ENCODE measurements at regions not wholly inside any gene's neighbourhood (a gene's known extent, or its start where the extent isn't known, plus 50 kb on each side); places are given as distances from the start of the nearest gene placed in this dataset.

GRCh38 chr4:10960389-10960788, 275.8 kb upstream of the CLNK start:
- H3K27ac ChIP-seq: no peak overlapping the region
- H3K4me1 ChIP-seq: no peaks in the 10 kb centered on the region
- 60 to 69% methylated on average over 5 of the region's 5 CpGs for WGBS, 2 donors (ENCODE audit: low coverage in 1 of 2)
- H3K36me3 ChIP-seq: no peaks in the 10 kb centered on the region
- H3K27me3 ChIP-seq: no peaks in the 10 kb centered on the region
- H3K9me3 ChIP-seq: no peaks in the 10 kb centered on the region
- no peak overlapping the region for H3K4me3 ChIP-seq
- no peak for ATAC-seq
- TF ChIP-seq POLR2A (IDR thresholded peaks at IDR 0.05) (no peak), CTCF (IDR thresholded peaks at IDR 0.05) (no peak), EP300 (IDR thresholded peaks at IDR 0.05) (no peak), POLR2AphosphoS5 (IDR thresholded peaks at IDR 0.05) (no peak)

- 35 to 50% methylated on average over 1 of the region's 1 CpG for WGBS, 2 donors (ENCODE audit: low coverage in 1 of 2)
- TF ChIP-seq POLR2A (IDR thresholded peaks at IDR 0.05) (no peak), CTCF (IDR thresholded peaks at IDR 0.05) (no peak), EP300 (IDR thresholded peaks at IDR 0.05) (no peak), POLR2AphosphoS5 (IDR thresholded peaks at IDR 0.05) (no peak)
- ATAC-seq: no peak
- Histone ChIP-seq H3K27me3 (no peaks in the 10 kb centered on the region), H3K9me3 (no peaks in the 10 kb centered on the region), H3K36me3 (no peaks in the 10 kb centered on the region), H3K4me1 (no peaks in the 10 kb centered on the region), H3K4me3 (no peak overlapping the region), H3K27ac (no peak overlapping the region)
Measured at GRCh38 chr4:10959586-10959985, 275.0 kb upstream of the CLNK start.

GRCh38 chr4:10958226-10958856, 273.8 kb upstream of the CLNK start:
- TF ChIP-seq POLR2AphosphoS5 (IDR thresholded peaks at IDR 0.05): no peak
- no peak for TF ChIP-seq POLR2A (IDR thresholded peaks at IDR 0.05)
- TF ChIP-seq EP300 (IDR thresholded peaks at IDR 0.05): no peak
- TF ChIP-seq CTCF (IDR thresholded peaks at IDR 0.05): no peak
- H3K9me3 ChIP-seq: no peaks in the 10 kb centered on the region
- no peaks in the 10 kb centered on the region for H3K27me3 ChIP-seq
- H3K4me1 ChIP-seq: no peaks in the 10 kb centered on the region
- WGBS, 2 donors (ENCODE audit: low coverage in 1 of 2): 70 to 75% methylated on average over 3 to 5 of the region's 5 CpGs
- H3K27ac ChIP-seq: no peak overlapping the region
- ATAC-seq: no peak
- no peaks in the 10 kb centered on the region for H3K36me3 ChIP-seq
- no peak overlapping the region for H3K4me3 ChIP-seq

- Histone ChIP-seq H3K4me1 (no peaks in the 10 kb centered on the region), H3K4me3 (no peak overlapping the region), H3K36me3 (no peaks in the 10 kb centered on the region), H3K27me3 (no peaks in the 10 kb centered on the region), H3K27ac (no peak overlapping the region), H3K9me3 (no peaks in the 10 kb centered on the region)
- whole genome bisulfite sequencing, 2 donors (ENCODE audit: low coverage in 1 of 2): 64 to 95% methylated on average over 2 of the region's 2 CpGs
- ATAC-seq: no peak
- no peak for TF ChIP-seq CTCF (IDR thresholded peaks at IDR 0.05)
- TF ChIP-seq EP300 (IDR thresholded peaks at IDR 0.05): no peak
- no peak for TF ChIP-seq POLR2AphosphoS5 (IDR thresholded peaks at IDR 0.05)
- TF ChIP-seq POLR2A (IDR thresholded peaks at IDR 0.05): no peak
Measured at GRCh38 chr4:10951306-10951705, 266.7 kb upstream of the CLNK start.

DNA sequence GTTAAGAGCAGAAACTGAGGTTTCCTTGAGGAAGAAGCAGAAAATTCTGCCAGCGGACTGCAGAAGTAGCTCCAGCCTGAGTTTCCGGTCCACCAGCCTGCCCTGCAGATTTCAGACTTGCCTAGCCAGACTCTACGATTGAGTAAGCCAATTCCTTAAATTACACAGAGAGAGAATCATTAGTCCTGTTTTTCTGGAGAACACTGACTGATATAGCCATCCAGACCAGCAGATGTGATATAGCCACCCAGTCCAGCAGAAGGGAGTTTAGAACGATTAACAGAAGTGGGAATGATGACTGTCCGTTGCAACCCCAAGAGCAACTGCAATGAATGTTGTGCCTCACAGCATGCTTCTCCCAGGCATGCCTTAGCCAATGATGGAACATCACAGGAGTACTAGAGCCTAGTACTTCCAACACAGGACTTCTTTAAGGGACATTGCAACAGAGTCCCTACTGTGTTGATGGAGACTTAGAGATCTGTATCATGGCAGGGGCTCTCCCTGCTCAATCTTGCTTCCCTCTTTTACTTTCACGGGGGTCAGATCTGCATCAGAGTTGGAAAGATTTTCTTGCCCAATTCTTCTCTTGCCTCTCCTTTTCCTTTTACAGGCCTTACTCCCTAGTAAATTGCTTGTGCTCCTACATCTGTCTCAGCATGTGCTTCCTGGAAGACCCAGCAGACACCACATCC, 264.6 kb upstream of the CLNK start:
- H3K4me1 ChIP-seq: no peaks in the 10 kb centered on the region
- 83 to 85% methylated on average over 4 to 6 of the region's 6 CpGs for WGBS, 2 donors (ENCODE audit: low coverage in 1 of 2)
- TF ChIP-seq CTCF (IDR thresholded peaks at IDR 0.05) (no peak), EP300 (IDR thresholded peaks at IDR 0.05) (no peak), POLR2AphosphoS5 (IDR thresholded peaks at IDR 0.05) (no peak), POLR2A (IDR thresholded peaks at IDR 0.05) (no peak)
- no peak overlapping the region for H3K27ac ChIP-seq
- H3K9me3 ChIP-seq: no peaks in the 10 kb centered on the region
- H3K27me3 ChIP-seq: no peaks in the 10 kb centered on the region
- no peaks in the 10 kb centered on the region for H3K36me3 ChIP-seq
- no peak for ATAC-seq
- no peak overlapping the region for H3K4me3 ChIP-seq

Measured in gastroesophageal sphincter (tissue), 4 donors.